Ascending aorta (tissue), 2 donors: ENCODE measurements at regions not wholly inside any gene's neighbourhood (a gene's known extent, or its start where the extent isn't known, plus 50 kb on each side); places are given as distances from the start of the nearest gene placed in this dataset.
A peak's percentile ranks its signal among the peaks of the same experiment; 100 is the strongest.

ENCODE experiments used
- DNase-seq, 2 donors: peaks; one replicate each; pipeline ENCODE4 v3.0.0-alpha.2; 2019; ENCODE audit warnings: low spot score in 2 of 2
- H3K27ac ChIP-seq, 2 donors: fragments of 200-600 bp; sonication (generic); one replicate each; pipeline ENCODE4 v1.5.1; 2016 to 2017; ENCODE audit warnings: mild to moderate bottlenecking in 1 of 2
- H3K27me3 ChIP-seq: fragments of 200-600 bp; sonication (generic); one replicate; pipeline ENCODE4 v1.5.1; 2017
- H3K36me3 ChIP-seq, 2 donors: fragments of 200-600 bp; sonication (generic); one replicate each; pipeline ENCODE4 v1.5.1; 2016
- H3K4me1 ChIP-seq, 2 donors: fragments of 200-600 bp; sonication (generic); one replicate each; pipeline ENCODE4 v1.5.1; 2016 to 2017; ENCODE audit warnings: mild to moderate bottlenecking in 1 of 2
- H3K4me3 ChIP-seq, 2 donors: fragments of 200-600 bp; sonication (generic); one replicate each; pipeline ENCODE4 v1.5.1; 2016 to 2017; ENCODE audit warnings: mild to moderate bottlenecking in 1 of 2
- H3K9me3 ChIP-seq, 2 donors: fragments of 200-600 bp; sonication (generic); one replicate each; pipeline ENCODE4 v1.5.1; 2016
- intact Hi-C: fragments of 100-400 bp; cut with DNase I; formaldehyde crosslinking; loops from one replicate; pipeline ENCODE4 v1.15.1; 2023
- TF ChIP-seq, protein P1 (sequence below), 3 experiments: fragments of 200-600 bp in 2 of 3; fragments of 450-650 bp in 1 of 3; sonication (generic) in 2 of 3; IDR thresholded peaks; one replicate each; pipeline ENCODE4 v1.5.1; 2016 to 2019; ENCODE audit warnings: antibody characterized with exemption in 3 of 3, mild to moderate bottlenecking in 1 of 3, moderate library complexity in 1 of 3

DNA sequence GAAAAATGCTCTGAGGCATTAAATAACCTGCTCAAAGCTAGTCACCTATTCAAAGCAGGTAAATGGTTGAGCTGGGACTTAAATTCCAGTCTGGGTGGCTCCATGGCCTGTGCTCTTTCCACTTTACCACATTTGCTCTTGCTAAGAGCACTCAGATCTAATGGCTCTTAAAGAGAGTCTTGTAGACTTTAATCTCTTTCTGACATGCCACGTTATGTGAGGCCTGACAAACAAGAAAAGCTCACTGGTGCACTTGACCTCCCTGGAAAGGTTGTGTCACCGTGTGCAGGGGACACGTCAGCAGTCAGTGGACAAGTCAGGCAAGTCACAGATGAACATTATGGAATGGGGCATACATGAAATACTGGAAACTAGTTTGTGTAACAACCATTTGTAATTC, 129.9 kb upstream of the RPS23 start:
- H3K36me3 ChIP-seq = no peaks in the 10 kb centered on the region
- TF ChIP-seq, protein P1, sequence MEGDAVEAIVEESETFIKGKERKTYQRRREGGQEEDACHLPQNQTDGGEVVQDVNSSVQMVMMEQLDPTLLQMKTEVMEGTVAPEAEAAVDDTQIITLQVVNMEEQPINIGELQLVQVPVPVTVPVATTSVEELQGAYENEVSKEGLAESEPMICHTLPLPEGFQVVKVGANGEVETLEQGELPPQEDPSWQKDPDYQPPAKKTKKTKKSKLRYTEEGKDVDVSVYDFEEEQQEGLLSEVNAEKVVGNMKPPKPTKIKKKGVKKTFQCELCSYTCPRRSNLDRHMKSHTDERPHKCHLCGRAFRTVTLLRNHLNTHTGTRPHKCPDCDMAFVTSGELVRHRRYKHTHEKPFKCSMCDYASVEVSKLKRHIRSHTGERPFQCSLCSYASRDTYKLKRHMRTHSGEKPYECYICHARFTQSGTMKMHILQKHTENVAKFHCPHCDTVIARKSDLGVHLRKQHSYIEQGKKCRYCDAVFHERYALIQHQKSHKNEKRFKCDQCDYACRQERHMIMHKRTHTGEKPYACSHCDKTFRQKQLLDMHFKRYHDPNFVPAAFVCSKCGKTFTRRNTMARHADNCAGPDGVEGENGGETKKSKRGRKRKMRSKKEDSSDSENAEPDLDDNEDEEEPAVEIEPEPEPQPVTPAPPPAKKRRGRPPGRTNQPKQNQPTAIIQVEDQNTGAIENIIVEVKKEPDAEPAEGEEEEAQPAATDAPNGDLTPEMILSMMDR (IDR thresholded peaks at IDR 0.05) = no peak
- DNase-seq = no peak
- peaks cover 0 to 18% of the 10 kb centered on the region in 2 donors for H3K4me1 ChIP-seq
- intact Hi-C loops = no loop called here
- H3K27ac ChIP-seq = peak overlapping the region in 1 of 2 donors; percentile 76
- no peak overlapping the region for H3K4me3 ChIP-seq
- peaks cover 5 to 13% of the 10 kb centered on the region in 2 donors for H3K9me3 ChIP-seq
- no peaks in the 10 kb centered on the region for H3K27me3 ChIP-seq

DNA sequence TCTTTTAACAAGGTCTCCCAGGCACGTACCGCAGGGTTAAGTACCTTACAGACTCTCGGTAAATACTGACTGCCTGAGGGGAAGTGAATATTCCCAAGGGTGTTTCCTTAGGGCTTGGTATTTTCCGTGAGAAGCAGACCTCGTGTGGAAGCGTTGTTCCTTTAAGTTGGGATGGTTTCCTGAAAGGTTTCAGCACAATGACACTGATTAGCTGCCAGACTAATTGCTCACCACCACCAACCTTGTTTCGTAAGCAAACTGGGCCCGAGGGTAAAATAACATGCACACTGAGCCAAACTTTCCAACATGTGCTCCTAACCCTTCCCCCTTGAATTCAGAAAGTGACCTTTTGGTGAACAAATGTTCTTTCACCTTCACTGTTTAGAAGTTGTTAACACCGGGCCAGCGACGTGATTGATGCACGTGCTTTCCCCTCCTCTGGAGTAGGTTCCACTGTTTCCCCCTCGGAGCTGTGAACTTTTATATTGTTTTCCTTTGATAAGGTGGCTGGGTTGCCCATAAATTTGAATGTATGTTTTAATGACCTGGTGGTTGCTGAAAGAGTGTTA, 128.1 kb upstream of the RPS23 start:
- Histone ChIP-seq H3K9me3 (peaks cover 8 to 13% of the 10 kb centered on the region in 2 donors), H3K27me3 (no peaks in the 10 kb centered on the region), H3K4me3 (peak overlapping the region in 1 of 2 donors; percentile 2), H3K36me3 (no peaks in the 10 kb centered on the region), H3K4me1 (peaks cover 0 to 18% of the 10 kb centered on the region in 2 donors), H3K27ac (peak overlapping the region; percentile 76 to 78)
- DNase-seq = peak in 1 of 2 donors; percentile 75
- TF ChIP-seq, protein P1 (IDR thresholded peaks at IDR 0.05) = no peak
- intact Hi-C loops = no loop called here

DNA sequence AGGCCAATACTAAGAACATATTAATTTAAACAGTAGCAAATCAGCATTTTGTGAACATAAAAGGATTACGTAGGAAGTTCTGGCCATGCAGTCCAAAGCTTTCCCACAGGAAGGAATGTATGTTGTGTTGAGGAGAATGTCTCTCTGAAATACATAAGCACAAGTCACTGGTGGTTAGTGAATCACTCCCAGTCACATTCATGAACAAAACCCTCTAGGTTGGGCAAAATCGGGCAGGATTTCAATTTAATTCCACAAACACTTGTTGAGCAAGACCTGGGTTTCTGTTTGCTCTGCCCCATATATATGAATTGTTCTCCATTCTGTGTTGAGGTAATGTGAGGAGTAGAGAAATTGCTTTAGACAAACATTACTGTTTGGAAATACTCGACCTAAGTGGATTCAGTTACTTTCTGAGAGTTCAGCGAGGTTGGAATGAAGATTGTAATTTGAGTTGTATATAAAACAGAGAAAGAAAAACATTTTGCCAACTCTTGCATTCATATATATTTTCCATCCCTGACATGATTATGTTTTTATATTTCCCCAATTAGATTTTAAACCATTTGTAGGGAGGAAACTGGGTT, 127.6 kb upstream of the RPS23 start:
- Histone ChIP-seq H3K4me1 (peaks cover 0 to 18% of the 10 kb centered on the region in 2 donors), H3K4me3 (no peak overlapping the region), H3K9me3 (peaks cover 8 to 13% of the 10 kb centered on the region in 2 donors), H3K27me3 (no peaks in the 10 kb centered on the region), H3K36me3 (no peaks in the 10 kb centered on the region), H3K27ac (peak overlapping the region; percentile 76 to 78)
- TF ChIP-seq, protein P1 (IDR thresholded peaks at IDR 0.05) = no peak
- intact Hi-C loops = no loop called here
- DNase-seq = no peak

DNA sequence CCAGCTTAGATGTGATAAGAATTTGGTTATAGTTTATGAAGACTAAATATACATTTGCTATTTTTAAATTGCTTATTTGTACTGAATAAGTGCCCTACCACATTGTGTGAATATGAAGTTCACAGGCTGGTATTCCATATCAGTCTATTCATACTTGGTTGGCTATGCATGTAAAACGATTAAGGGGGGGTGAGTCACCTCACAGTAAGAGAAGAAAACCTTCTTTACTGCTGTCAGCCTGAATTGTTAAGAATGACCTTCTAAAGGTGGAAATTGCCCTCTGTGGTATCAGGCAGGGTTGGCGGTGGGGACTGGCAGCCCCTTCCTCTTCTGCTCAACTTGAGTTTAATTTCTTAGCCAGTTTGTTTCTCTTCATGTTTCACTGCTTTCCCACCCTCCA, 127.0 kb upstream of the RPS23 start:
- TF ChIP-seq, protein P1 (IDR thresholded peaks at IDR 0.05) = no peak
- Histone ChIP-seq H3K27ac (peak overlapping the region; percentile 76 to 78), H3K36me3 (no peaks in the 10 kb centered on the region), H3K27me3 (no peaks in the 10 kb centered on the region), H3K4me3 (no peak overlapping the region), H3K9me3 (peaks cover 8 to 13% of the 10 kb centered on the region in 2 donors), H3K4me1 (peaks cover 0 to 18% of the 10 kb centered on the region in 2 donors)
- intact Hi-C loops = no loop called here
- DNase-seq = no peak

DNA sequence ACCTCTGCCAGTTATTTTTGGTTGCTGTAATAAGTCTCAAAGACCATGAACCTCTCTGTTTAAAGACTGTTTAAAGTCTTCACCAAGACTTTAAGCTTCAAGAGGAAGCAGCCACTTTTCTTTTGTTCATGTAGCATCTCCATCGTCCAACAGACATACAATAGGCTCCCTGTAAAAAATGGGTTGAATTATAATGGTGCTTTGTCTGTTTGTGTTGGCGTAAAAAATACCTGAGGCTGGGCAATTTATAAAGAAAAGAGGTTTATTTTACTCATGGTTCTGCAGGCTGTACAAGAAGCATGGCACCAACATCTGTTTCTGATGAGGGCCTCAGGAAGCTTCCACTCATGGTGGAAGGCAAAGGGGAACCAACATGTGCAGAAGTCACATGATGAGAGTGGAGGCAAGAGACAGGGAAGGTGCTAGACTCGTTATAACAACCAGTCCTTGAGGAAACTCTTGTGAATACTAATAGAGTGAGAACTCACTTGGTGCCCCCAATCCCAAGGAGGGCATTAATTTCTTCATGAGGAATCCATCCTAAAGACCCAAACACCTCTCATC, 126.3 kb upstream of the RPS23 start:
- Histone ChIP-seq H3K4me1 (peaks cover 0 to 18% of the 10 kb centered on the region in 2 donors), H3K27ac (peak overlapping the region; percentile 76 to 78), H3K36me3 (no peaks in the 10 kb centered on the region), H3K4me3 (no peak overlapping the region), H3K27me3 (no peaks in the 10 kb centered on the region), H3K9me3 (peaks cover 8 to 13% of the 10 kb centered on the region in 2 donors)
- no peak for DNase-seq
- intact Hi-C loops = no loop called here
- TF ChIP-seq, protein P1 (IDR thresholded peaks at IDR 0.05) = no peak
